H9 (cell line): ENCODE measurements at regions not wholly inside any gene's neighbourhood (a gene's known extent, or its start where the extent isn't known, plus 50 kb on each side); places are given as distances from the start of the nearest gene placed in this dataset.

ENCODE experiments used
- DNase-seq: peaks from one replicate; pipeline ENCODE4 v3.0.0-alpha.2; 2017
- H2AFZ ChIP-seq: one replicate; pipeline ENCODE4 v1.6.1; 2013; ENCODE audit warnings: mild to moderate bottlenecking, low read length, control low read depth, moderate library complexity
- H2AK5ac ChIP-seq: 2 replicates; pipeline ENCODE4 v1.6.1; 2013; ENCODE audit warnings: low read length, control low read depth, mixed read lengths; ENCODE audit not compliant: insufficient read length
- H2BK120ac ChIP-seq: one replicate; pipeline ENCODE4 v1.6.1; 2013; ENCODE audit warnings: low read depth, mild to moderate bottlenecking, low read length, control low read depth, inconsistent platforms; ENCODE audit not compliant: poor library complexity, severe bottlenecking
- H2BK12ac ChIP-seq: 2 replicates; pipeline ENCODE4 v1.6.1; 2013; ENCODE audit warnings: low read length, control low read depth, mixed read lengths, low read depth; ENCODE audit not compliant: insufficient read length
- H2BK15ac ChIP-seq: 2 replicates; pipeline ENCODE4 v1.6.1; 2013; ENCODE audit warnings: low read depth, low read length, control low read depth
- H2BK20ac ChIP-seq: one replicate; pipeline ENCODE4 v1.6.1; 2013; ENCODE audit warnings: low read depth, mild to moderate bottlenecking, low read length, control low read depth, inconsistent platforms; ENCODE audit not compliant: poor library complexity, severe bottlenecking
- H2BK5ac ChIP-seq: 2 replicates; pipeline ENCODE4 v1.6.1; 2013; ENCODE audit warnings: low read length, control low read depth, mixed read lengths; ENCODE audit not compliant: insufficient read length
- H3K14ac ChIP-seq: 2 replicates; pipeline ENCODE4 v1.6.1; 2013; ENCODE audit warnings: low read length, control low read depth; ENCODE audit not compliant: insufficient read depth
- H3K18ac ChIP-seq: 2 replicates; pipeline ENCODE4 v1.6.1; 2013; ENCODE audit warnings: low read depth, mild to moderate bottlenecking, mixed read lengths, low read length, control low read depth; ENCODE audit not compliant: insufficient read length
- H3K23ac ChIP-seq: 2 replicates; pipeline ENCODE4 v1.6.1; 2013; ENCODE audit warnings: low read length, control low read depth, mixed read lengths, low read depth; ENCODE audit not compliant: insufficient read length
- H3K23me2 ChIP-seq: 2 replicates; pipeline ENCODE4 v1.6.1; 2013; ENCODE audit warnings: low read depth, mild to moderate bottlenecking, mixed read lengths, low read length, control low read depth; ENCODE audit not compliant: insufficient read length, poor library complexity, severe bottlenecking
- H3K27ac ChIP-seq: 2 replicates; pipeline ENCODE4 v1.5.1; 2013; ENCODE audit warnings: low read length, control low read depth, mixed read lengths, low read depth; ENCODE audit not compliant: insufficient read length
- H3K27me3 ChIP-seq: 2 replicates; pipeline ENCODE4 v1.6.1; 2013; ENCODE audit warnings: low read length, control low read depth, inconsistent platforms; ENCODE audit not compliant: insufficient read depth
- H3K4ac ChIP-seq: 2 replicates; pipeline ENCODE4 v1.6.1; 2013; ENCODE audit warnings: low read depth, mild to moderate bottlenecking, control low read depth, inconsistent platforms, low read length, moderate library complexity
- H3K4me1 ChIP-seq: 2 replicates; pipeline ENCODE4 v1.6.1; 2013; ENCODE audit warnings: low read length, control low read depth, inconsistent platforms; ENCODE audit not compliant: insufficient read depth
- H3K4me2 ChIP-seq: 2 replicates; pipeline ENCODE4 v1.6.1; 2013; ENCODE audit warnings: low read length, control low read depth, mixed read lengths; ENCODE audit not compliant: insufficient read length, insufficient read depth
- H3K56ac ChIP-seq: 2 replicates; pipeline ENCODE4 v1.6.1; 2013; ENCODE audit warnings: low read depth, mild to moderate bottlenecking, mixed read lengths, low read length, control low read depth; ENCODE audit not compliant: insufficient read length
- H3K79me1 ChIP-seq: 2 replicates; pipeline ENCODE4 v1.6.1; 2013; ENCODE audit warnings: low read depth, mild to moderate bottlenecking, moderate library complexity, low read length, control low read depth, inconsistent platforms; ENCODE audit not compliant: insufficient read depth, poor library complexity, severe bottlenecking
- H3K79me2 ChIP-seq: 2 replicates; pipeline ENCODE4 v1.6.1; 2013; ENCODE audit warnings: low read length, control low read depth, inconsistent platforms; ENCODE audit not compliant: insufficient read depth
- H3K9ac ChIP-seq: 2 replicates; pipeline ENCODE4 v1.6.1; 2013; ENCODE audit warnings: low read length, control low read depth, mixed read lengths; ENCODE audit not compliant: insufficient read length; ENCODE audit errors: extremely low read depth
- H3K9me3 ChIP-seq: one replicate; pipeline ENCODE4 v1.6.1; 2013; ENCODE audit warnings: low read depth, low read length, inconsistent platforms; ENCODE audit not compliant: control insufficient read depth
- H3T11ph ChIP-seq: one replicate; pipeline ENCODE4 v1.6.1; 2013; ENCODE audit warnings: mild to moderate bottlenecking, low read length, control low read depth, inconsistent platforms
- H4K20me1 ChIP-seq: one replicate; pipeline ENCODE4 v1.6.1; 2013; ENCODE audit not compliant: control insufficient read depth, insufficient read length, insufficient read depth
- H4K5ac ChIP-seq: 2 replicates; pipeline ENCODE4 v1.6.1; 2013; ENCODE audit warnings: low read depth, mild to moderate bottlenecking, mixed read lengths, low read length, control low read depth; ENCODE audit not compliant: insufficient read length
- H4K8ac ChIP-seq: replicated peaks from 2 replicates; pipeline ENCODE4 v1.6.1; 2013; ENCODE audit warnings: low read length, control low read depth, mixed read lengths, low read depth; ENCODE audit not compliant: insufficient read length
- H4K91ac ChIP-seq: 2 replicates; pipeline ENCODE4 v1.6.1; 2013; ENCODE audit warnings: low read depth, mild to moderate bottlenecking, moderate library complexity, mixed read lengths, low read length, control low read depth; ENCODE audit not compliant: insufficient read length
- H3K27ac Mint-ChIP-seq, 3 experiments: 2 replicates in 2 of 3; 3 replicates in 1 of 3; pipeline ENCODE4 v1.8.0; 2020 to 2021; ENCODE audit warnings: mixed read lengths in 3 of 3, mild to moderate bottlenecking in 1 of 3, moderate library complexity in 1 of 3
- H3K27me3 Mint-ChIP-seq: 2 replicates; pipeline ENCODE4 v1.8.0; 2021; ENCODE audit warnings: low read depth, mild to moderate bottlenecking, moderate library complexity, mixed read lengths
- H3K36me3 Mint-ChIP-seq, 3 experiments: 2 replicates in 2 of 3; 3 replicates in 1 of 3; pipeline ENCODE4 v1.8.0; 2020 to 2021; ENCODE audit warnings: low read depth in 3 of 3, mixed read lengths in 3 of 3; ENCODE audit not compliant: insufficient read depth in 1 of 3
- H3K4me1 Mint-ChIP-seq, 2 experiments: 2 replicates each; pipeline ENCODE4 v1.8.0; 2020; ENCODE audit warnings: mixed read lengths in 2 of 2
- H3K4me3 Mint-ChIP-seq, 2 experiments: 2 replicates in 1 of 2; 3 replicates in 1 of 2; pipeline ENCODE4 v1.8.0; 2020 to 2021; ENCODE audit warnings: mild to moderate bottlenecking in 2 of 2, mixed read lengths in 2 of 2, moderate library complexity in 1 of 2
- H3K9me3 Mint-ChIP-seq, 2 experiments: 2 replicates in 1 of 2; 3 replicates in 1 of 2; pipeline ENCODE4 v1.8.0; 2020; ENCODE audit warnings: mild to moderate bottlenecking in 2 of 2, mixed read lengths in 2 of 2, moderate library complexity in 1 of 2
- CTCF ChIP-seq: fragments of 200-600 bp; sonication (generic); conservative IDR thresholded peaks from 3 replicates; pipeline ENCODE4 v1.8.0; 2021; ENCODE audit warnings: antibody characterized with exemption, mild to moderate bottlenecking
- WGBS: extraction: QIAGEN DNeasy Blood & Tissue Kit; methylation state at CpG from one replicate; pipeline ENCODE4 v1.1.7; 2013; ENCODE audit warnings: missing lambda C conversion rate, low lambda C conversion rate, mixed read lengths; ENCODE audit not compliant: insufficient read length; ENCODE audit errors: extremely low coverage; 5-methylcytosine and 5-hydroxymethylcytosine counted together

DNA sequence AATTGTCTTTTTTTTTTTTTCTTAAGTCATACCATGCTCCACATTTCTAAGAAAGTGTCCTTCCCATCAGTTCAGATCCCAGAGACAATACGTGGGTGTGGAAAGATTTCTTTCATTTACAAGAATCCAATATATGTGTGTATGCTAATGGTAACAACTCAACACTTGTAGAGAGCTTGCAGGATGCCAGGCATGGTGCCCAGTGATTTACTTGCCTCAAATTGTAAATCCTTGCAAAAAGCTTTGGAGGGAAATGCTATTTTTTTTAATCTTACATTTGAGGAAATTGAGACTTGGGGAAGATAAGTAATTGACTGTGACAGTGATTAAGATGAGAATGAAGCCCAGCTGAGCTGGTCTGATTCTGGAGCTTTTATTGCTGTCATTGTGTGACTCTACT, 1264.6 kb upstream of the SEL1L start:
- Histone ChIP-seq H3K4me2 (no peak overlapping the region), H4K5ac (no peak overlapping the region), H2BK5ac (no peak overlapping the region), H3T11ph (no peak overlapping the region), H3K56ac (no peak overlapping the region), H3K23me2 (no peaks in the 10 kb centered on the region), H3K79me1 (no peaks in the 10 kb centered on the region), H3K18ac (no peak overlapping the region), H4K20me1 (no peaks in the 10 kb centered on the region), H4K8ac (no peak overlapping the region), H4K91ac (no peak overlapping the region), H2BK15ac (no peak overlapping the region), H3K79me2 (no peaks in the 10 kb centered on the region), H3K9ac (no peak overlapping the region), H3K14ac (no peak overlapping the region), H2BK120ac (no peak overlapping the region), H3K27ac (no peak overlapping the region), H2AFZ (no peak overlapping the region), H2AK5ac (no peak overlapping the region), H2BK12ac (no peak overlapping the region), H3K9me3 (no peaks in the 10 kb centered on the region), H2BK20ac (no peak overlapping the region), H3K4ac (no peak overlapping the region), H3K27me3 (no peaks in the 10 kb centered on the region), H3K4me1 (no peaks in the 10 kb centered on the region), H3K23ac (no peak overlapping the region)
- DNase-seq: no peak
- Mint-ChIP-seq H3K36me3 (peaks cover 3 to 9% (median 4%) of the 10 kb centered on the region in 3 experiments; a peak in 5 of 7 replicates), H3K4me3 (no peak overlapping the region), H3K27ac (no peak overlapping the region), H3K27me3 (no peaks in the 10 kb centered on the region), H3K4me1 (peaks cover 3 to 7% of the 10 kb centered on the region in 2 experiments; a peak in 2 of 4 replicates), H3K9me3 (peaks cover 4 to 9% of the 10 kb centered on the region in 2 experiments; a peak in 4 of 5 replicates)
- no CpG with 5 or more reads among the region's 1 CpG for WGBS
- no peak for TF ChIP-seq CTCF
